T47D (cell line): ENCODE measurements at regions not wholly inside any gene's neighbourhood (a gene's known extent, or its start where the extent isn't known, plus 50 kb on each side); places are given as distances from the start of the nearest gene placed in this dataset.

Experiments used
- DNase-seq, 2 experiments: peaks; one replicate each; pipeline versions ENCODE4 v3.0.0 to v3.0.0-alpha.2; 2011 to 2012; ENCODE audit warnings: low read depth in 1 of 2, low spot score in 1 of 2
- JUND ChIP-seq: IDR thresholded peaks from 2 replicates; pipeline ENCODE4 v1.6.1; 2012; ENCODE audit warnings: low read depth
- in situ Hi-C: cut with HindIII; loops from 2 replicates; pipeline ENCODE4 v1.10.0; 2016; ENCODE audit warnings: low sequenced_read_pairs, low pct_unique_long_range_greater_than_20kb

- no peak for DNase-seq
- no peak for TF ChIP-seq JUND
- in situ Hi-C loops: no loop called here
Measured at GRCh38 chr18:26736301-26736700, 129.2 kb downstream of the AQP4 start.

- TF ChIP-seq JUND: no peak
- in situ Hi-C loops: no loop called here
Measured at GRCh38 chr18:26734760-26735159, 130.7 kb downstream of the AQP4 start.

GRCh38 chr18:26729449-26729848, 136.1 kb downstream of the AQP4 start:
- in situ Hi-C loops: no loop called here
- TF ChIP-seq JUND: no peak
- DNase-seq: no peak

More at GRCh38 chr18:26734760-26735159, 130.7 kb downstream of the AQP4 start:
- no peak for DNase-seq

GRCh38 chr18:26729008-26729407, 136.5 kb downstream of the AQP4 start:
- TF ChIP-seq JUND: no peak
- in situ Hi-C loops: no loop called here
- no peak for DNase-seq

GRCh38 chr18:26723981-26724380, 141.5 kb downstream of the AQP4 start:
- in situ Hi-C loops: no loop called here
- no peak for TF ChIP-seq JUND
- DNase-seq: no peak

- TF ChIP-seq JUND: no peak
- in situ Hi-C loops: no loop called here
- DNase-seq: no peak
Measured at GRCh38 chr18:26722565-26722931, 143.0 kb downstream of the AQP4 start.

- no peak for TF ChIP-seq JUND
- in situ Hi-C loops: no loop called here
Measured at GRCh38 chr18:26721854-26722564, 143.5 kb downstream of the AQP4 start.

GRCh38 chr18:26719896-26720295, 145.6 kb downstream of the AQP4 start:
- no peak for TF ChIP-seq JUND
- DNase-seq: peak in 1 of 2 experiments; percentile 69
- in situ Hi-C loops: no loop called here

More at GRCh38 chr18:26721854-26722564, 143.5 kb downstream of the AQP4 start:
- DNase-seq: no peak

GRCh38 chr18:26717123-26717719, 148.3 kb downstream of the AQP4 start:
- DNase-seq: no peak
- TF ChIP-seq JUND: no peak
- in situ Hi-C loops: no loop called here

GRCh38 chr18:26714739-26715138, 150.8 kb downstream of the AQP4 start:
- in situ Hi-C loops: no loop called here
- no peak for TF ChIP-seq JUND
- no peak for DNase-seq

GRCh38 chr18:26711756-26712155, 153.8 kb downstream of the AQP4 start:
- no peak for DNase-seq
- in situ Hi-C loops: no loop called here
- no peak for TF ChIP-seq JUND

- no peak for TF ChIP-seq JUND
- in situ Hi-C loops: no loop called here
- DNase-seq: no peak
Measured at GRCh38 chr18:26710470-26711096, 154.9 kb downstream of the AQP4 start.

- DNase-seq: no peak
- in situ Hi-C loops: no loop called here
- TF ChIP-seq JUND: no peak
Measured at GRCh38 chr18:26709897-26710296, 155.6 kb downstream of the AQP4 start.
